Upper lobe of left lung (tissue), 4 donors: ENCODE measurements at regions not wholly inside any gene's neighbourhood (a gene's known extent, or its start where the extent isn't known, plus 50 kb on each side); places are given as distances from the start of the nearest gene placed in this dataset.

Source experiments
- EP300 ChIP-seq, 4 donors: sonication (generic); formaldehyde crosslinking; IDR thresholded peaks; one replicate each; pipeline ENCODE4 v1.5.1; 2017; ENCODE audit warnings: antibody characterized with exemption in 4 of 4, control low read depth in 2 of 4
- POLR2AphosphoS5 ChIP-seq, 2 donors: sonication (generic); formaldehyde crosslinking; IDR thresholded peaks; one replicate each; pipeline ENCODE4 v1.5.1; 2017; ENCODE audit warnings: antibody characterized with exemption in 2 of 2
- TF ChIP-seq, protein P1 (sequence below), 6 experiments: fragments of 450-650 bp in 4 of 6; fragments of 200-600 bp in 2 of 6; sonication (generic) in 2 of 6; IDR thresholded peaks; one replicate each; pipeline ENCODE4 v1.5.1; 2016 to 2019; ENCODE audit warnings: antibody characterized with exemption in 6 of 6

DNA sequence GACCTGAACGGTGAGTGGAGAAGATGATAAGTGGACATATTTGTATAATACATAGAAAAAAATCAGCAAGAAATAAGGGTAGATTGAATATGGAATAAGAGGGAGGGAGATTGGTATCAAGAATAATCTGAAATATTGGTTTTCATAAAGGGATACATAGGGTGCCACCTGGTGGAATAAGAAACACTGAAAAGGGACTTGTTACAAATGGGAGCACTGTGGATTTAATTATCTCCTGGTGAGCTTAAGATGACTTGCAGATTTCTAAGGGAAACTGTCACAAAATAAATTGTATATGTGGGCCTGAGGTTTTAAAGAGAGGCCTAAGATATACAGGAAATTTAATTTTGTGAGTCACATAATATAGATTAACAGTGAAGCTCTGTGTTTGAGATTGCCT lies 1403.5 kb upstream of the CDH18 start:
- TF ChIP-seq, protein P1, sequence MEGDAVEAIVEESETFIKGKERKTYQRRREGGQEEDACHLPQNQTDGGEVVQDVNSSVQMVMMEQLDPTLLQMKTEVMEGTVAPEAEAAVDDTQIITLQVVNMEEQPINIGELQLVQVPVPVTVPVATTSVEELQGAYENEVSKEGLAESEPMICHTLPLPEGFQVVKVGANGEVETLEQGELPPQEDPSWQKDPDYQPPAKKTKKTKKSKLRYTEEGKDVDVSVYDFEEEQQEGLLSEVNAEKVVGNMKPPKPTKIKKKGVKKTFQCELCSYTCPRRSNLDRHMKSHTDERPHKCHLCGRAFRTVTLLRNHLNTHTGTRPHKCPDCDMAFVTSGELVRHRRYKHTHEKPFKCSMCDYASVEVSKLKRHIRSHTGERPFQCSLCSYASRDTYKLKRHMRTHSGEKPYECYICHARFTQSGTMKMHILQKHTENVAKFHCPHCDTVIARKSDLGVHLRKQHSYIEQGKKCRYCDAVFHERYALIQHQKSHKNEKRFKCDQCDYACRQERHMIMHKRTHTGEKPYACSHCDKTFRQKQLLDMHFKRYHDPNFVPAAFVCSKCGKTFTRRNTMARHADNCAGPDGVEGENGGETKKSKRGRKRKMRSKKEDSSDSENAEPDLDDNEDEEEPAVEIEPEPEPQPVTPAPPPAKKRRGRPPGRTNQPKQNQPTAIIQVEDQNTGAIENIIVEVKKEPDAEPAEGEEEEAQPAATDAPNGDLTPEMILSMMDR (IDR thresholded peaks at IDR 0.05) = peak in 1 of 6 experiments; percentile 9
- no peak for TF ChIP-seq POLR2AphosphoS5 (IDR thresholded peaks at IDR 0.05)
- no peak for TF ChIP-seq EP300 (IDR thresholded peaks at IDR 0.05)
